Middle frontal gyrus (tissue), 1 donor: ENCODE measurements at regions not wholly inside any gene's neighbourhood (a gene's known extent, or its start where the extent isn't known, plus 50 kb on each side); places are given as distances from the start of the nearest gene placed in this dataset.
"Not testable (repeated sequence)": the region's sequence is repeated elsewhere in the genome, so short reads cannot be mapped to it uniquely, and the experiment has no call there.

Experiments
- DNase-seq: peaks from one replicate; pipeline ENCODE4 v3.0.0-alpha.2; 2015; ENCODE audit warnings: low spot score; ENCODE audit errors: extremely low spot score

- DNase-seq = no peak
These were observed 655.0 kb downstream of the RWDD3 start for GRCh38 chr1:95888941-95889390.

- DNase-seq = no peak
These were observed 655.4 kb downstream of the RWDD3 start for GRCh38 chr1:95889400-95889799.

- no peak for DNase-seq
These were observed 659.9 kb downstream of the RWDD3 start for GRCh38 chr1:95893921-95894320.

DNA sequence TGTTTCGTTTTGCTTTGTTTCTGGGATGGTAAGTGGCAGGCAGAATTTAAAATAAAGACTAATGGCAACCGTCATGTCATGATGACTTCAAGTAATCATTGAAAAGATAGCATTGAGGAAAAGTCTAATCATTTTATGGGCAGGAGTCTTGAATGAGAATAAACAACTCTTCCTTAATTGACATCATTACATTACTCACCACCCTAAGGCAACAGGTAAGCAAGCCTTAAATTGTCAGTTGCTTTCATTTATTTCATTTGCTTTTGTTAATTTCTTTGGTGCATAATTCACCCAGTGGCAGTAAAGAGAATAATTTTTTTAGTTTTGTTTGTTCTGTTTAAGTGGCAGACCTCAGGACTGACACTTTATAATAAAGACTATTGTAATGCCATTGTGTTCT, 669.0 kb downstream of the RWDD3 start:
- no peak for DNase-seq

GRCh38 chr1:95905818-95906395, 671.9 kb downstream of the RWDD3 start:
- no peak for DNase-seq

DNA sequence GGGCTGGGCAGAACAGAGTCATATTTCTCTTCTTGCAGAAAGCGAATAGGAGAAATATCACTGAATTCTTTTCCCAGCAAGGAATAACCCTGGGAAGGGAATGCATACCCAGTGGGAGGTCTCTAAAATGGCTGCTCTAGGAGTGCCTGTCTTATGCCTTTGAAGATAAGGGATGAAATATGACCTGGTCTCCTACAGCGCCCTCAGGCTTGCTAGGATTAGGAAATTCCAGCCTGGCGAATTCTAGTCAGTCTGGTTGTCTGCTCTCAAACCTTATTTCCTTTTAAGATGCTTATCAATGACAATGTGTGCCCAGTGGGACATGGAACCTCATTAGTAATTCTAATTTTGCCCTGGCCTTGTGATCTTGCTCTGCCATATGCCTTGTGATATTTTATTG, 677.7 kb downstream of the RWDD3 start:
- DNase-seq = not testable (repeated sequence)

DNA sequence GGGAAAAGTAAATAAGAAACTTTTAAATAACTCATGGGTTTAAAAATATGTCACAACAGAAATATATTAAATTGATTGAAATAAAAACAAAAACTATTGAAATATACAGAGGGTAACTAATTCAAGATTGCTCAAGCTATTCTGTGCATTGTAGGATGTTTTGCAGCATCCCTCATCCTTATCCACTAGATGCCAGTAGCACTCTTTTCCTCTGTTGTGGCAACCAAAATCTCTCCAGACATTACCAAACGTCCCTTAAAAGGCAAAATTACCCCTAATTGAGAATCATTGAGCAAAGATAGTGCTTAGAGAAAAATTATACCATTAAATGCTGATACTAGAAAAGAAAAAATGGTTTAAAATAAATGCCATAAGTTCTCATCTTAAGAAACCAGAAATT, 682.6 kb downstream of the RWDD3 start:
- DNase-seq = no peak

GRCh38 chr1:95924684-95925083, 690.7 kb downstream of the RWDD3 start:
- DNase-seq = no peak

GRCh38 chr1:95926331-95926730, 692.3 kb downstream of the RWDD3 start:
- no peak for DNase-seq

- DNase-seq = no peak
These were observed 693.1 kb downstream of the RWDD3 start for GRCh38 chr1:95927061-95927460.

GRCh38 chr1:95935719-95936118, 701.7 kb downstream of the RWDD3 start:
- DNase-seq = no peak

- no peak for DNase-seq
These were observed 707.2 kb downstream of the RWDD3 start for GRCh38 chr1:95941121-95941798.

DNA sequence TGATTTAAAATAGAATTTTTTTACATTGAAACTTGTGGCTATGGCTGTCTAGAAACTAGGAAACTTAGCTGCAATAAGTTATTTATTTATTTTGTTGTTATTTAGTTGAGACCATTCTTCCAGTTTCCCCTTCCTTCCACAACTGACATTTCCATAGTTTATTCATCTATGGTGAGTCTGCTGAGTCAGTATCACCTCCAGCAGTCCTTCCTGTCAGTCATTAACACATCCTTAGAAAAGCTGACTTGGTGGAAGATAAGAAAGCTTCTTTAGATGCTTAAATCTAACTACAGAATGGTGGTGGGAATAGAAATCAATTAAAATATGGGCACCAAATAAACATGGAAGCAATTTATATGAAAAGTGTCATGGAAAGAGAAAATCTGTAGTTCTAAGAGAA, 714.0 kb downstream of the RWDD3 start:
- DNase-seq = no peak

- no peak for DNase-seq
These were observed 717.5 kb downstream of the RWDD3 start for GRCh38 chr1:95951371-95952102.

GRCh38 chr1:95953015-95953414, 719.0 kb downstream of the RWDD3 start:
- peak; percentile 5 for DNase-seq

DNA sequence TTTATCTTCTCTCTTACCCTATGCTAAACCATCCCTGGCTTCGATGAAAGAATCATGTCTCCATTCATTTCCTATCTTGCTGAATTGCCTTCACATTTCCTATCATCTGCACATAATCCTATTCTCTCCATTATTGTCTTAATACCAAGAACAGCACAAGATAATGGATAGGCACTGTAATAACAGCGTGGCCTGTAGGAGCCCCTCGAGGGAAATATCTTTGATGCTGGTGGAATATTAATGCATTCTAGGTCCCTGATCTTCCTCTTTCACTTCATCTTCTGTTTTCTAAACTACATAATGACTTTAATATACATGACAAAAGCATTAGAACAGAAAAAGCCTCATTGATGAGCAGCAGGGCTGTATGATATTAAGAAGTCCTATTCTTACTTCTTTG, 720.6 kb downstream of the RWDD3 start:
- no peak for DNase-seq

- DNase-seq = no peak
These were observed 722.2 kb downstream of the RWDD3 start for GRCh38 chr1:95956215-95956614.

DNA sequence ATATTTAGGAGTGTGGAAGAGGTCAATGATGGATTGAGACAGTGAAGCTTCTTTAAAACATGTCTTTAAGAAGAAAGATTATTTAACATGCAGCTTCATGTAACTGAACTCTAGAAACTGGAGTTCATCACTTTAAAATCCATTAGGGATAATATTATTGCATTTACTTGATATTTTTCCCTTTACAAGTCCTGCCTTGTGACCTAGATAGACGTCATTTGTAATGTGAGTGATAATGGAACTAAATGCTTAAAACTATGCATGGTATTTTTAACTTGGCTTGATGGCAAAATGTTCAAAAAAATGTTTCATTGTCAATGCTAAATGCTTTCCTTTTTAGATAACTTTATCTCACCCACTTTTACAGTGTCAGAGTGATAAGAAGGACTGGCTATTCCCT, 723.7 kb downstream of the RWDD3 start:
- no peak for DNase-seq

DNA sequence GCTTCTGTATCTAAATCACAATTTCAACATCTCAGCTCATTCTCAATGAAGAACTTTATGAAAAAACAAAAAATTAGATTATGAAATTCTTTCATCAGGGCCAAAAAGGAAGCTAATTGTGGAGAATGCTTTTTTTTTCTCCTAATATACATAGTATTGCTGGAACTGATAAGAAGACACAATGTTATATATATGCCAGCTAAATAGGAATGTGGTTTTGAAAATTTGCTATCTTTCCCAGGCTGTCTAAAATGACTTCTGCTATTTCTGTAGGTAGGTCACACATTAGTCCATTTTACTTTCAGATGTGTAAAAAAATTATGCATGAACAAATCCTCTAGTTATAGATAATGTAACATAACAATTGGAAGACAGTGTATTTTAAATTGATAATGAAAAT, 732.9 kb downstream of the RWDD3 start:
- no peak for DNase-seq

DNA sequence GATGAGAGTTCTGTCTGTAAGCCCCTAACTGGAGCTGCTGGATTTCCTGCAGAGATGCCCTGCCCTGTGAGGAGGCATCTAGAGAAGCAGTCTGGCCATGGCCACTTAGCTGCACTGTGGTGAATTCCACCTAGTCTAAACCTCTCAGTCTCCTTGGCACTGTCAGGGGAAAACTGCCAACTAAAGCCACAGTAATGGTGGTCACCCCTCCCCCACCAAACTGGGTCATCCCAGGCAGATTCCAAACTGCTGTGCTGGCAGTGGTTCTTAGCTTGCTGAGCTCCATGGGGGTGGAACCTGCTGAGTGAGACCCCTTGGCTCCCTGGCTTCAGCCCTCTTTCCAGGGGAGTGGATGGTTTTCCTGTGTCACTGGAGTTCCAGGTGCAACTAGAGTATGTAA, 740.6 kb downstream of the RWDD3 start:
- DNase-seq = no peak

GRCh38 chr1:95982711-95983110, 738.9 kb upstream of the PTBP2 start:
- no peak for DNase-seq

GRCh38 chr1:95983831-95984230, 737.8 kb upstream of the PTBP2 start:
- no peak for DNase-seq
